ENCODE measurements at regions not wholly inside any gene's neighbourhood (a gene's known extent, or its start where the extent isn't known, plus 50 kb on each side); places are given as distances from the start of the nearest gene placed in this dataset.
"Not testable (repeated sequence)": the region's sequence is repeated elsewhere in the genome, so short reads cannot be mapped to it uniquely, and the experiment has no call there.

GRCh38 chr2:111442767-111443454 lies 322.2 kb downstream of the BCL2L11 start:
- H3K36me3 Mint-ChIP-seq (ENCODE audit: low read depth); H3K4me3 Mint-ChIP-seq; H3K9me3 Mint-ChIP-seq; intact Hi-C loops (cut with micrococcal nuclease); H3K27me3 Mint-ChIP-seq; H3K4me1 Mint-ChIP-seq (ENCODE audit: low read depth); H3K27ac Mint-ChIP-seq: not testable (repeated sequence)

- H3K4me3 Mint-ChIP-seq; H3K27me3 Mint-ChIP-seq; intact Hi-C loops (cut with micrococcal nuclease); H3K27ac Mint-ChIP-seq; H3K36me3 Mint-ChIP-seq (ENCODE audit: low read depth); H3K4me1 Mint-ChIP-seq (ENCODE audit: low read depth); H3K9me3 Mint-ChIP-seq: not testable (repeated sequence)
These were observed 323.8 kb downstream of the BCL2L11 start for GRCh38 chr2:111444516-111444915.

- H3K9me3 Mint-ChIP-seq; H3K4me3 Mint-ChIP-seq; intact Hi-C loops (cut with micrococcal nuclease); H3K27me3 Mint-ChIP-seq; H3K4me1 Mint-ChIP-seq (ENCODE audit: low read depth); H3K36me3 Mint-ChIP-seq (ENCODE audit: low read depth); H3K27ac Mint-ChIP-seq: not testable (repeated sequence)
These were observed 324.6 kb downstream of the BCL2L11 start for GRCh38 chr2:111445191-111445929.

DNA sequence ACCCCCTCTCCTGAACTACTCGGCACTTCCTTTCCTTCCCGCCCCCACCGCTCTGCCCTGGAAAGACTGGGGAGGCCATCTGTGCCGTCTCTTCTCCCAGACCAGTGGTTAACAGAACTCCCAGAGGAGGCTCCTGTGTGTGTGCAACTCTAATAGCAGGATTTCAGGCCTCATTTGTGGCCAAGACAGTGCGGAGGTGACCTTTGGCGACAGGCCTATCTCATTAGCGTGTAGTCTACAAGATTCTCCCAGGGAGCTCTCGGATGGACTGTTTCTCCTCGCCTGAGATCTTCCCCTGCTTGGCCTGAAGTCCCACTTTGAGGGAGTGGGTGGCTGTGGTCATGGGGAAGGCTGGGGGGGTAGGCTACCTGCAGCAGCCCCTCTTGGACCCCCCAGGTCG lies 325.2 kb downstream of the BCL2L11 start:
- H3K27ac Mint-ChIP-seq; H3K4me3 Mint-ChIP-seq; intact Hi-C loops (cut with micrococcal nuclease); H3K36me3 Mint-ChIP-seq (ENCODE audit: low read depth); H3K9me3 Mint-ChIP-seq; H3K4me1 Mint-ChIP-seq (ENCODE audit: low read depth); H3K27me3 Mint-ChIP-seq: not testable (repeated sequence)

- H3K27me3 Mint-ChIP-seq; H3K27ac Mint-ChIP-seq; intact Hi-C loops (cut with micrococcal nuclease); H3K36me3 Mint-ChIP-seq (ENCODE audit: low read depth); H3K4me1 Mint-ChIP-seq (ENCODE audit: low read depth); H3K4me3 Mint-ChIP-seq; H3K9me3 Mint-ChIP-seq: not testable (repeated sequence)
These were observed 326.8 kb downstream of the BCL2L11 start for GRCh38 chr2:111447482-111447881.

GRCh38 chr2:111448796-111449195 lies 328.1 kb downstream of the BCL2L11 start:
- H3K27me3 Mint-ChIP-seq; H3K4me3 Mint-ChIP-seq; intact Hi-C loops (cut with micrococcal nuclease); H3K4me1 Mint-ChIP-seq (ENCODE audit: low read depth); H3K27ac Mint-ChIP-seq; H3K9me3 Mint-ChIP-seq; H3K36me3 Mint-ChIP-seq (ENCODE audit: low read depth): not testable (repeated sequence)

DNA sequence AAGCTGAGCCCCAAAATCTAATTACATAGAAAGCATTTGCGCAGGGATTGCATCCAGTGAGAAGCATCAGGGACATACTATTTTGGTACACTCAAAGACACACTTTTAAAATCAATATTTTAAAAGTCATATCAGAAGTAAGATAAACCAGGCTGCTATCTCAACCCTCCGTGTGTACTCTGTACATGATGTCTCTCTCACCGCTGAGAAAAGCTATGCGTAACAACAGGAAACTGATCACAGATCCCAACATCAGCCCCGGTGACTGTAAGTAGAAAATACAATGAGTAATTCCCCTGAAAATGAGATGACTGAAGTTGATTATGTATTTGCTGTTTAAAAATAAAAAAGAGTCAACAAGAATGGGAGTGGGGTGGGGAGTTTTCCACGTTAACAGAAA lies 329.8 kb downstream of the BCL2L11 start:
- H3K4me3 Mint-ChIP-seq; H3K4me1 Mint-ChIP-seq (ENCODE audit: low read depth); H3K9me3 Mint-ChIP-seq; H3K36me3 Mint-ChIP-seq (ENCODE audit: low read depth); H3K27ac Mint-ChIP-seq; H3K27me3 Mint-ChIP-seq; intact Hi-C loops (cut with micrococcal nuclease): not testable (repeated sequence)

DNA sequence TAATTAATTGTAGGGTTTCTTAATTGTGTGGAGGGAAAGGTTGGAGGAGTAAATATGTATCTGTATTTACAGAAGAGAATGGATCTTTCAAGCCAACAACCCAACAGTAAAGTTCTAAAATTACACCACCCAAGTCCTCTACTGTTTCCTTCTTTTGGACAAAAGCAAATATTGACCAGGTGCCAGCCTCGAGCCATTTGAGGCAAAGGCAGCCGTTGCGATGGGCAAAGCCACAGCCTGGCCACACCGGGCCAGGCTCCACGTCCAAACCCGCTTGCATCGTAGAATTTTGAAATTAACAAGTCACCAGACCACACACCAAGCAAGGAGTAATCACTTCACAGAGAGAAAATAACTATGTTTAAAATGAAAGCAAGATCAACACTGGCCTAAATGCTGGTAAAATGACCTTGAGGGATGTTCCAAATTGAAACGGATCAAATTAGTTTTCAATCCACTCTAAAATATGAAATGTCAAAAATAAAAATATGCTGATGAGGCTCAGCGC lies 331.0 kb downstream of the BCL2L11 start:
- H3K27ac Mint-ChIP-seq; H3K4me1 Mint-ChIP-seq (ENCODE audit: low read depth); H3K36me3 Mint-ChIP-seq (ENCODE audit: low read depth); intact Hi-C loops (cut with micrococcal nuclease); H3K27me3 Mint-ChIP-seq; H3K9me3 Mint-ChIP-seq; H3K4me3 Mint-ChIP-seq: not testable (repeated sequence)

DNA sequence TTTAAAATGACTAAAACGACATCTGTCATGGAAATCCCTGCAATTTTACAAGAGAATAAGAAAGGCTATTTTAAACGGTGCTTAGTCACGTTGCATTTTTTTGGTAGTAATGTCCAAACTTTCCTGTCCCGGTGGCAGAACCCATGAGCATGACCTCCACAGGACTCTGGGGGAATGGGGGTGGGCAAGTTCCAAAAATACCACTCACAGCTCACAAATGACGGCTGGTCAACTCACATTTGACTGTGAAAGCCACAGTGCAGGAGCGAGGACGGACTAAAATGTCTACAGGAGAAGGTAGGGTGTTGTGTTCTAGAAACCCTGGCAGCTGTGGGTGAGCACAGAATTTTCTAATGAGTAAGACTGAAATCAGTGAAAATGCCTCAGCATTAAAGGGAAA lies 331.5 kb downstream of the BCL2L11 start:
- H3K4me1 Mint-ChIP-seq (ENCODE audit: low read depth); H3K27ac Mint-ChIP-seq; H3K9me3 Mint-ChIP-seq; H3K27me3 Mint-ChIP-seq; intact Hi-C loops (cut with micrococcal nuclease); H3K4me3 Mint-ChIP-seq; H3K36me3 Mint-ChIP-seq (ENCODE audit: low read depth): not testable (repeated sequence)

DNA sequence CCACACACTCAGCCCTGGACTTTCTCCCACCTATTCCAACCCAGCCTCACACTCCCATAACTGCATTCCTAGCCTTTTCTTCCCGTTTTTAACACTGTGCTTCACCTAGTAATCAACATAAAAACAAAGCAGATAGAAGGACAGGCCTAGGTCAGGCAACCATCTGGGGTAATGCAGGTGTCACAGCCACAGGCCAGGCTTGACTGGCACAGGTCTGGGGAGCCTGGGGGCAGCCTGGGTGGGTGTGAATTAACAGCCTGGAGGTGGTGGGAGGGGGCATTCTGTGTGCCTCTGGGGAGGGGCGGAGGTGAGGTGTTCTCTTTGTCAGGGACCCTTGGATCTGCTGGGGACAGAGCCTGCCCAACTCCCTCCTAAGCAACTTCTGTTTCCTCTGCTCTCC lies 332.6 kb downstream of the BCL2L11 start:
- H3K9me3 Mint-ChIP-seq; H3K27ac Mint-ChIP-seq; H3K4me1 Mint-ChIP-seq (ENCODE audit: low read depth); intact Hi-C loops (cut with micrococcal nuclease); H3K27me3 Mint-ChIP-seq; H3K4me3 Mint-ChIP-seq; H3K36me3 Mint-ChIP-seq (ENCODE audit: low read depth): not testable (repeated sequence)

DNA sequence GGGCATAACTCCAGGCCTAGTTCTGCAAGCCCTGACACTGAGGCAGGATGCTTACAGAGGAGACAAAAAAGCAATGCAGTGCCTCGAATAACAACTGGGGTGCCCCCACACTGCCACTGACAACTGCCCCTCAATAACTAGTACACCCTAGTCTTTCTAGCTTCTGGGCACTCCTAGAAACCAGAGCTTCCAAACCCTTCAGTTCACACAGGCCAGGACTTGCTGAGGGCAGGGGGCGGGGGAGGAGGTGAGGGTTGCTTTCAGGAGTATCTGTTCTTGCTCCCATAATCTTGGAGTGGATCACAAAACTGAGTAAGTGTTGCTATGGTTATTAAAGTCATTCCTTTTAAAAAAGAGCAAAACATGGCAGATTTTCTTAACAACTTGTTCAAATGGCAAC lies 333.1 kb downstream of the BCL2L11 start:
- H3K27me3 Mint-ChIP-seq; H3K4me3 Mint-ChIP-seq; H3K36me3 Mint-ChIP-seq (ENCODE audit: low read depth); H3K27ac Mint-ChIP-seq; H3K4me1 Mint-ChIP-seq (ENCODE audit: low read depth); intact Hi-C loops (cut with micrococcal nuclease); H3K9me3 Mint-ChIP-seq: not testable (repeated sequence)

DNA sequence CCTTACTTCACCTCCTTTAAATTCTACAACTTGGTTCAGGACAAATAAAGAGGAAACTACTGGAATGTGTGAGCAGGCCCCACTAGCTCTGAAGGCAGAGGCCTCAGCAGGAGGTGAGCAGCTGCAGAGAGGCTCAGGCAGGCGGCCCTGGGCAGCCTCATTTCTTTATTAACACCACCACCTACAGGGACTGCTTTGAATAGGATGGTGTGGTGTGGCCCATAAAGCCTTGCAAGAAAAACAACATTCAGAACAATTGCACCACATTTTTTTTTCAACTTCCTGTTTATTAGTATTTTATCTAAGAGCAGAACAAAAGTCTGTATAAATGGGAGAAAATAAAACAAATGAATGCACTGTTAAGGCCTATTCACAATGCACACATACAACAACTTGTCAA lies 333.7 kb downstream of the BCL2L11 start:
- H3K4me1 Mint-ChIP-seq (ENCODE audit: low read depth); H3K9me3 Mint-ChIP-seq; H3K27ac Mint-ChIP-seq; intact Hi-C loops (cut with micrococcal nuclease); H3K27me3 Mint-ChIP-seq; H3K36me3 Mint-ChIP-seq (ENCODE audit: low read depth); H3K4me3 Mint-ChIP-seq: not testable (repeated sequence)

DNA sequence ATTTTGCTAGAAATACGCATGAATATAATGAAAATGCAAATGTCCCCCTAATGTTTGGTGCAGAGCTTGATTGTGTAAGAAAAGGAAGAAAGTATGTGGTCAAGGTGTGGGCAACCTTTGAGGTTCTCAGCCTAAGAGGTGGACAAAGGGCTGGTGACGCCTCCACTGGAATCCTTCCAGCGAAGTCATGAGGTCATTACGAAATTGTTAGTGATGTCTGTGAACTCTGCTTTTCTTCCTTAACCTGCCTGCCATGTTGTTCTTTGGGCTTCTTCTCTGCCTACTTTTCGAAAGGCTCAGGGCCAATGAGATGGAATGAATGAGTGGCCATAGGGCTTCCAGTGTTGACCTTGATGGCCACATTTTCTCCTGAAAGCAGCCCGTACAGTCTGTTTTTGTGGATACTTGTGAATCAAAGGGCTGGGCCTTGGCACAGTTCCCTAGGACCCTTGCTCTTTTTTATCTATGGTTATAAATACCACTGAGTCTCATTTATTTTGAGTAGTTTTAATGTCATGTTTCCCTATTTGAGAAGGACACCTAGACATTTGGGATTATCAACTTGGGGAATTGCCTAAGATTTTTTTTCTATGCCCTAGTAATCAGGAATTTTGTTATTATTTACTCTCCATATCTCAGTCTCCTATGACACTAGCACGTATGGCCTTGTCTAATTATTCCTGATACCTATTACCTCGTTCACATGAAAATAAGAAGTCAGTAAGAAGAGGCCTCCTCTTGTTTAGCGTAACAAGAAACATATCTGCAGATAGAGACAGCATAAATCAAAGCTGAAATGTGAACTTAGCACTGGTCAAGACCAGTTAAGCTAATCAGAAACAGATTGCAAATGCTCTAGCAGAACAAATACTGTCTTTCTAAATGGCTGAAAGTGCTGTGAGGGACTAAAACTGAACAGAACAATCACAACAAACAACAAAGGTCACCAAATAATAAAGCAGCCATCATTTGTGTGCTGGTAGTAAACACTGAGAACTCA lies 334.6 kb downstream of the BCL2L11 start:
- H3K36me3 Mint-ChIP-seq (ENCODE audit: low read depth); H3K4me1 Mint-ChIP-seq (ENCODE audit: low read depth); H3K9me3 Mint-ChIP-seq; H3K4me3 Mint-ChIP-seq; H3K27me3 Mint-ChIP-seq; H3K27ac Mint-ChIP-seq; intact Hi-C loops (cut with micrococcal nuclease): not testable (repeated sequence)

DNA sequence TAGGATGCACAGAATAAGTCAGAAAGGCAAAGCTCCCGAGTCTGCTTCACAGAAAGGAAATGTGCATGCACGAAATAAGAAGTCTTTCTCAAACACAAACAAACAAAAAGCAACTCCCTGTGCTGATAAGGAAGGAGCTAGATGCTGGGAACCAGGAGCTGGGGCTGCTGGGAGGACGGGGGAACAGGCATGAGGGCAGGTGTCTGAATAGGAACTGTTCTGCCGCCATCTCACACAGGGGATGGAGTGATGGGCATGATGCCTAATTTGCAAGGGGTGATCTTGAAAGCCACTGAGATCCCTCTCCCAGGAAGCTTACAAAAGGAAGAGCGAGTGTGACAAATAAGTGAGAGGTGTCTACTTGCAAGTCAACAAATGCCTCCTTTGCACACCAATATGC lies 336.5 kb downstream of the BCL2L11 start:
- H3K9me3 Mint-ChIP-seq; H3K4me3 Mint-ChIP-seq; H3K27me3 Mint-ChIP-seq; intact Hi-C loops (cut with micrococcal nuclease); H3K36me3 Mint-ChIP-seq (ENCODE audit: low read depth); H3K27ac Mint-ChIP-seq: not testable (repeated sequence)
- peaks cover 11% of the 10 kb centered on the region for H3K4me1 Mint-ChIP-seq (ENCODE audit: low read depth)
